ENCODE measurements at regions not wholly inside any gene's neighbourhood (a gene's known extent, or its start where the extent isn't known, plus 50 kb on each side); places are given as distances from the start of the nearest gene placed in this dataset.

- Histone ChIP-seq H3K9ac (ENCODE audit: low read length) (no peak overlapping the region), H3K4me3 (ENCODE audit: low read length) (no peak overlapping the region), H3K27ac (ENCODE audit: low read length) (no peak overlapping the region), H3K36me3 (ENCODE audit: control insufficient read depth, low read depth, low read length) (no peaks in the 10 kb centered on the region), H3K4me1 (ENCODE audit: control insufficient read depth, low read depth, low read length) (no peaks in the 10 kb centered on the region), H3K9me3 (ENCODE audit: control insufficient read depth, low read depth, low read length) (no peaks in the 10 kb centered on the region), H3K27me3 (ENCODE audit: control insufficient read depth, insufficient read depth, low read length) (no peaks in the 10 kb centered on the region)
These were observed 141.8 kb downstream of the GRIN2B start for GRCh38 chr12:13839365-13840336.

- Histone ChIP-seq H3K9me3 (ENCODE audit: control insufficient read depth, low read depth, low read length) (no peaks in the 10 kb centered on the region), H3K4me1 (ENCODE audit: control insufficient read depth, low read depth, low read length) (no peaks in the 10 kb centered on the region), H3K9ac (ENCODE audit: low read length) (no peak overlapping the region), H3K27ac (ENCODE audit: low read length) (no peak overlapping the region), H3K4me3 (ENCODE audit: low read length) (no peak overlapping the region), H3K36me3 (ENCODE audit: control insufficient read depth, low read depth, low read length) (no peaks in the 10 kb centered on the region), H3K27me3 (ENCODE audit: control insufficient read depth, insufficient read depth, low read length) (no peaks in the 10 kb centered on the region)
These were observed 145.3 kb downstream of the GRIN2B start for GRCh38 chr12:13836099-13836498.

- Histone ChIP-seq H3K4me3 (ENCODE audit: low read length) (no peak overlapping the region), H3K9ac (ENCODE audit: low read length) (no peak overlapping the region), H3K27me3 (ENCODE audit: control insufficient read depth, insufficient read depth, low read length) (no peaks in the 10 kb centered on the region), H3K9me3 (ENCODE audit: control insufficient read depth, low read depth, low read length) (no peaks in the 10 kb centered on the region), H3K27ac (ENCODE audit: low read length) (no peak overlapping the region), H3K4me1 (ENCODE audit: control insufficient read depth, low read depth, low read length) (no peaks in the 10 kb centered on the region), H3K36me3 (ENCODE audit: control insufficient read depth, low read depth, low read length) (no peaks in the 10 kb centered on the region)
These were observed 145.8 kb downstream of the GRIN2B start for GRCh38 chr12:13835652-13836051.

GRCh38 chr12:13834241-13834640, 147.2 kb downstream of the GRIN2B start:
- no peak overlapping the region for H3K4me3 ChIP-seq (ENCODE audit: low read length)
- H3K9ac ChIP-seq (ENCODE audit: low read length): no peak overlapping the region
- H3K27ac ChIP-seq (ENCODE audit: low read length): no peak overlapping the region
- H3K27me3 ChIP-seq (ENCODE audit: control insufficient read depth, insufficient read depth, low read length): no peaks in the 10 kb centered on the region
- H3K4me1 ChIP-seq (ENCODE audit: control insufficient read depth, low read depth, low read length): no peaks in the 10 kb centered on the region
- H3K36me3 ChIP-seq (ENCODE audit: control insufficient read depth, low read depth, low read length): no peaks in the 10 kb centered on the region
- H3K9me3 ChIP-seq (ENCODE audit: control insufficient read depth, low read depth, low read length): no peaks in the 10 kb centered on the region

GRCh38 chr12:13817131-13817530, 164.3 kb downstream of the GRIN2B start:
- H3K9me3 ChIP-seq (ENCODE audit: control insufficient read depth, low read depth, low read length): no peaks in the 10 kb centered on the region
- no peak overlapping the region for H3K9ac ChIP-seq (ENCODE audit: low read length)
- H3K27me3 ChIP-seq (ENCODE audit: control insufficient read depth, insufficient read depth, low read length): no peaks in the 10 kb centered on the region
- no peaks in the 10 kb centered on the region for H3K36me3 ChIP-seq (ENCODE audit: control insufficient read depth, low read depth, low read length)
- no peak overlapping the region for H3K27ac ChIP-seq (ENCODE audit: low read length)
- H3K4me1 ChIP-seq (ENCODE audit: control insufficient read depth, low read depth, low read length): peaks cover 4% of the 10 kb centered on the region
- no peak overlapping the region for H3K4me3 ChIP-seq (ENCODE audit: low read length)

- no peaks in the 10 kb centered on the region for H3K36me3 ChIP-seq (ENCODE audit: control insufficient read depth, low read depth, low read length)
- no peak overlapping the region for H3K27ac ChIP-seq (ENCODE audit: low read length)
- no peaks in the 10 kb centered on the region for H3K27me3 ChIP-seq (ENCODE audit: control insufficient read depth, insufficient read depth, low read length)
- no peaks in the 10 kb centered on the region for H3K9me3 ChIP-seq (ENCODE audit: control insufficient read depth, low read depth, low read length)
- no peak overlapping the region for H3K4me3 ChIP-seq (ENCODE audit: low read length)
- H3K4me1 ChIP-seq (ENCODE audit: control insufficient read depth, low read depth, low read length): peaks cover 4% of the 10 kb centered on the region
- H3K9ac ChIP-seq (ENCODE audit: low read length): no peak overlapping the region
These were observed 165.0 kb downstream of the GRIN2B start for GRCh38 chr12:13816394-13816793.

GRCh38 chr12:13812168-13812567, 169.2 kb downstream of the GRIN2B start:
- Histone ChIP-seq H3K9me3 (ENCODE audit: control insufficient read depth, low read depth, low read length) (no peaks in the 10 kb centered on the region), H3K27ac (ENCODE audit: low read length) (no peak overlapping the region), H3K9ac (ENCODE audit: low read length) (no peak overlapping the region), H3K4me1 (ENCODE audit: control insufficient read depth, low read depth, low read length) (peaks cover 4% of the 10 kb centered on the region), H3K4me3 (ENCODE audit: low read length) (no peak overlapping the region), H3K36me3 (ENCODE audit: control insufficient read depth, low read depth, low read length) (no peaks in the 10 kb centered on the region), H3K27me3 (ENCODE audit: control insufficient read depth, insufficient read depth, low read length) (no peaks in the 10 kb centered on the region)

GRCh38 chr12:13811061-13811460, 170.3 kb downstream of the GRIN2B start:
- H3K4me1 ChIP-seq (ENCODE audit: control insufficient read depth, low read depth, low read length): no peaks in the 10 kb centered on the region
- H3K36me3 ChIP-seq (ENCODE audit: control insufficient read depth, low read depth, low read length): no peaks in the 10 kb centered on the region

GRCh38 chr12:13805041-13805440, 176.4 kb downstream of the GRIN2B start:
- H3K9me3 ChIP-seq (ENCODE audit: control insufficient read depth, low read depth, low read length): no peaks in the 10 kb centered on the region
- no peaks in the 10 kb centered on the region for H3K27me3 ChIP-seq (ENCODE audit: control insufficient read depth, insufficient read depth, low read length)
- H3K36me3 ChIP-seq (ENCODE audit: control insufficient read depth, low read depth, low read length): no peaks in the 10 kb centered on the region
- no peak overlapping the region for H3K9ac ChIP-seq (ENCODE audit: low read length)
- peaks cover 7% of the 10 kb centered on the region for H3K4me1 ChIP-seq (ENCODE audit: control insufficient read depth, low read depth, low read length)
- no peak overlapping the region for H3K27ac ChIP-seq (ENCODE audit: low read length)
- no peak overlapping the region for H3K4me3 ChIP-seq (ENCODE audit: low read length)

More at GRCh38 chr12:13811061-13811460, 170.3 kb downstream of the GRIN2B start:
- Histone ChIP-seq H3K9ac (ENCODE audit: low read length) (no peak overlapping the region), H3K9me3 (ENCODE audit: control insufficient read depth, low read depth, low read length) (no peaks in the 10 kb centered on the region), H3K4me3 (ENCODE audit: low read length) (no peak overlapping the region), H3K27ac (ENCODE audit: low read length) (no peak overlapping the region), H3K27me3 (ENCODE audit: control insufficient read depth, insufficient read depth, low read length) (no peaks in the 10 kb centered on the region)

GRCh38 chr12:13801543-13801942, 179.9 kb downstream of the GRIN2B start:
- H3K9ac ChIP-seq (ENCODE audit: low read length): no peak overlapping the region
- H3K4me1 ChIP-seq (ENCODE audit: control insufficient read depth, low read depth, low read length): peaks cover 28% of the 10 kb centered on the region
- no peaks in the 10 kb centered on the region for H3K27me3 ChIP-seq (ENCODE audit: control insufficient read depth, insufficient read depth, low read length)
- H3K4me3 ChIP-seq (ENCODE audit: low read length): no peak overlapping the region
- H3K27ac ChIP-seq (ENCODE audit: low read length): no peak overlapping the region
- no peaks in the 10 kb centered on the region for H3K9me3 ChIP-seq (ENCODE audit: control insufficient read depth, low read depth, low read length)
- no peaks in the 10 kb centered on the region for H3K36me3 ChIP-seq (ENCODE audit: control insufficient read depth, low read depth, low read length)

- Histone ChIP-seq H3K9ac (ENCODE audit: low read length) (no peak overlapping the region), H3K36me3 (ENCODE audit: control insufficient read depth, low read depth, low read length) (no peaks in the 10 kb centered on the region), H3K4me1 (ENCODE audit: control insufficient read depth, low read depth, low read length) (peaks cover 28% of the 10 kb centered on the region), H3K27ac (ENCODE audit: low read length) (no peak overlapping the region), H3K4me3 (ENCODE audit: low read length) (no peak overlapping the region), H3K9me3 (ENCODE audit: control insufficient read depth, low read depth, low read length) (no peaks in the 10 kb centered on the region), H3K27me3 (ENCODE audit: control insufficient read depth, insufficient read depth, low read length) (no peaks in the 10 kb centered on the region)
These were observed 181.8 kb downstream of the GRIN2B start for GRCh38 chr12:13799574-13799973.

- H3K9ac ChIP-seq (ENCODE audit: low read length): no peak overlapping the region
- no peak overlapping the region for H3K27ac ChIP-seq (ENCODE audit: low read length)
- H3K4me3 ChIP-seq (ENCODE audit: low read length): no peak overlapping the region
- H3K9me3 ChIP-seq (ENCODE audit: control insufficient read depth, low read depth, low read length): no peaks in the 10 kb centered on the region
- peaks cover 28% of the 10 kb centered on the region for H3K4me1 ChIP-seq (ENCODE audit: control insufficient read depth, low read depth, low read length)
- no peaks in the 10 kb centered on the region for H3K36me3 ChIP-seq (ENCODE audit: control insufficient read depth, low read depth, low read length)
- no peaks in the 10 kb centered on the region for H3K27me3 ChIP-seq (ENCODE audit: control insufficient read depth, insufficient read depth, low read length)
These were observed 183.2 kb downstream of the GRIN2B start for GRCh38 chr12:13798162-13798561.
